RWPE2 (cell line): ENCODE measurements at regions not wholly inside any gene's neighbourhood (a gene's known extent, or its start where the extent isn't known, plus 50 kb on each side); places are given as distances from the start of the nearest gene placed in this dataset.

Experiments
- ATAC-seq: fragments of 200-7000 bp; cut with Tn5 transposase; 3 replicates; pipeline ENCODE4 v1.9.1; 2021; ENCODE audit warnings: low read depth
- DNase-seq: peaks from one replicate; pipeline ENCODE4 v3.0.0-alpha.2; 2020; ENCODE audit warnings: low spot score
- H3K27ac ChIP-seq: fragments of 450-650 bp; 2 replicates; pipeline ENCODE4 v1.5.1; 2017; ENCODE audit warnings: mild to moderate bottlenecking; ENCODE audit not compliant: poor library complexity, severe bottlenecking
- H3K27me3 ChIP-seq: fragments of 250-450 bp; sonication (Bioruptor Pico); 2 replicates; pipeline ENCODE4 v1.5.1; 2021; ENCODE audit warnings: mild to moderate bottlenecking, moderate library complexity; ENCODE audit not compliant: insufficient read depth, poor library complexity, severe bottlenecking
- H3K36me3 ChIP-seq: fragments of 250-450 bp; sonication (Bioruptor Pico); 2 replicates; pipeline ENCODE4 v1.5.1; 2020; ENCODE audit warnings: low read depth, mild to moderate bottlenecking, moderate library complexity
- H3K4me1 ChIP-seq: fragments of 250-450 bp; sonication (Bioruptor Pico); 2 replicates; pipeline ENCODE4 v1.5.1; 2021; ENCODE audit warnings: mild to moderate bottlenecking, moderate library complexity; ENCODE audit not compliant: insufficient read depth, poor library complexity, severe bottlenecking
- H3K4me3 ChIP-seq: fragments of 250-450 bp; sonication (Bioruptor Pico); 2 replicates; pipeline ENCODE4 v1.5.1; 2021; ENCODE audit warnings: mild to moderate bottlenecking, moderate library complexity; ENCODE audit not compliant: severe bottlenecking
- H3K9me3 ChIP-seq: fragments of 250-450 bp; sonication (Bioruptor Pico); 2 replicates; pipeline ENCODE4 v1.5.1; 2021; ENCODE audit warnings: mild to moderate bottlenecking, moderate library complexity; ENCODE audit not compliant: severe bottlenecking
- TF ChIP-seq, protein P1 (sequence below): fragments of 450-650 bp; IDR thresholded peaks from one replicate; pipeline ENCODE4 v1.5.1; 2017; ENCODE audit warnings: mild to moderate bottlenecking, moderate library complexity; ENCODE audit not compliant: poor library complexity, severe bottlenecking

DNA sequence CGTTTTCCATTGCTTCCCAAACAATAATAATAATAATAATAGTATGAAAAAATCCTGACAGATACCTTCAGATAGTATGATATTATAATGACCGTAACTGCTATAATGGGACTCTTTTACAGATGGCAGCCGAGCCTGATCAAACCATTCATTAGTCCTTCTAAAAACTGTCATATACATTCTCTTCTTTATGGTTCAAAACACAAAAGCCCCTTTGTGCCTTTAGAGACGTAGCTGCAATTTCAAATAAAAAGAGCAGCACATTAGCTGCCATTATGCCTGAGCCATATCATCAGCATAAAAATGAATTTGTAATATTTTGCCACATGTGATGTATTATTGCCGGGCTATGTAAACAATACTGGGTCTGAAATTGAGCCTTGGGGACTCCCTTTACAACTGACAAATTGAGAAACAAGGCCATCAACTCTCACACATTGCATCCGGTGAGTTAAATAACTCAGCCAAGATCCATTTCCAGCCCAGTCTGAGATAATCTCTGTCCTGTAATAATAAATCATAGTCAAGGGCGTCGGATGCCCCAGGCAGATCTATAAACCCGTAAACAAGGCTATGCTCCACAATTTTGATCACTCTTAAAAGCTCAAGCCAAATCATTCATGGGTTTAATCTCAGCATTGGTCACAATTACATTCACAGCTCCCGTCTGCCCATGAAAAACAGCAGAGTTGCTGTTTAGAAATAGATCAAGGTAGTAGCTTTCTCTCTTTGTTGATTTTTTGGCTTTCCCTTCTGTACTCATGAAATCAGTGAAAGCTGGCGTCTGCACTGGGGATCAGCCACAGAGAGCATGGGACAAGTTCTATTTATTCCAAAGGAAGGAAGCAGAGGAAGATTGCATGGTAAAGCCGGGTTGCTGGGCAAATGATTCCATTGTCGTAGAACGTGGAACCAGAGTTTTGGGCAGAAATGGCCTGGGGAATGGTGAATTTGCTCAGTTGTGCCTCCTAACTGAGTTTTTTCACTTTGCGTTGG is 150.1 kb upstream of the BMPER start:
- no peaks in the 10 kb centered on the region for H3K36me3 ChIP-seq
- H3K27me3 ChIP-seq = no peaks in the 10 kb centered on the region
- ATAC-seq = no peak
- TF ChIP-seq, protein P1, sequence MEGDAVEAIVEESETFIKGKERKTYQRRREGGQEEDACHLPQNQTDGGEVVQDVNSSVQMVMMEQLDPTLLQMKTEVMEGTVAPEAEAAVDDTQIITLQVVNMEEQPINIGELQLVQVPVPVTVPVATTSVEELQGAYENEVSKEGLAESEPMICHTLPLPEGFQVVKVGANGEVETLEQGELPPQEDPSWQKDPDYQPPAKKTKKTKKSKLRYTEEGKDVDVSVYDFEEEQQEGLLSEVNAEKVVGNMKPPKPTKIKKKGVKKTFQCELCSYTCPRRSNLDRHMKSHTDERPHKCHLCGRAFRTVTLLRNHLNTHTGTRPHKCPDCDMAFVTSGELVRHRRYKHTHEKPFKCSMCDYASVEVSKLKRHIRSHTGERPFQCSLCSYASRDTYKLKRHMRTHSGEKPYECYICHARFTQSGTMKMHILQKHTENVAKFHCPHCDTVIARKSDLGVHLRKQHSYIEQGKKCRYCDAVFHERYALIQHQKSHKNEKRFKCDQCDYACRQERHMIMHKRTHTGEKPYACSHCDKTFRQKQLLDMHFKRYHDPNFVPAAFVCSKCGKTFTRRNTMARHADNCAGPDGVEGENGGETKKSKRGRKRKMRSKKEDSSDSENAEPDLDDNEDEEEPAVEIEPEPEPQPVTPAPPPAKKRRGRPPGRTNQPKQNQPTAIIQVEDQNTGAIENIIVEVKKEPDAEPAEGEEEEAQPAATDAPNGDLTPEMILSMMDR = no peak
- no peak overlapping the region for H3K4me3 ChIP-seq
- H3K27ac ChIP-seq = no peak overlapping the region
- H3K4me1 ChIP-seq = no peaks in the 10 kb centered on the region
- no peaks in the 10 kb centered on the region for H3K9me3 ChIP-seq
- DNase-seq = no peak

GRCh38 chr7:33757050-33757449 is 148.3 kb upstream of the BMPER start:
- Histone ChIP-seq H3K27ac (no peak overlapping the region), H3K4me3 (no peak overlapping the region), H3K36me3 (no peaks in the 10 kb centered on the region), H3K4me1 (no peaks in the 10 kb centered on the region), H3K9me3 (no peaks in the 10 kb centered on the region), H3K27me3 (no peaks in the 10 kb centered on the region)
- TF ChIP-seq, protein P1 = no peak
- ATAC-seq (no peak), DNase-seq (no peak)

- DNase-seq = no peak
- H3K36me3 ChIP-seq = no peaks in the 10 kb centered on the region
- no peak overlapping the region for H3K27ac ChIP-seq
- ATAC-seq = no peak
- no peaks in the 10 kb centered on the region for H3K9me3 ChIP-seq
- H3K27me3 ChIP-seq = no peaks in the 10 kb centered on the region
- H3K4me3 ChIP-seq = no peak overlapping the region
- H3K4me1 ChIP-seq = no peaks in the 10 kb centered on the region
- TF ChIP-seq, protein P1 = peak; percentile 83
These were observed 147.7 kb upstream of the BMPER start for GRCh38 chr7:33757563-33758165.

DNA sequence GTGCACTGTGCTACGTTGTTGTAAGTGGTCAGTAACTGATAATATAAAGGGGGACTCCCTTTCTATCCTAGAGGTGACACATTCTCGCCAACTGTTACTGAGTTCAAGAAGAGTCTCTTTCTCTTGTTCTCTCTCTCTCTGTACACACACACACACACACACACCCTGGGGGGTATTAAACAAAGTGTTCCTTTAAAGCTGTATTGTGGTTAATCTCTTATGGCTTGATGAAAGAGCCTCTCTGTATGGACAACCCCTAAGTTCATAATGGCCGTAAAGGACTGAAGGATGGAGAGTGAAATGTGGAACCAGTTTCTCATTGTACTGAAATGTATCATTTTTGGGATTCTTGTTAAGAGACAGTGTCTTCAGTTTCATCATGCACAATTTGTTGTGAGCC is 145.2 kb upstream of the BMPER start:
- no peaks in the 10 kb centered on the region for H3K4me1 ChIP-seq
- no peak for DNase-seq
- no peak for ATAC-seq
- no peak overlapping the region for H3K27ac ChIP-seq
- H3K36me3 ChIP-seq = no peaks in the 10 kb centered on the region
- H3K9me3 ChIP-seq = no peaks in the 10 kb centered on the region
- H3K27me3 ChIP-seq = no peaks in the 10 kb centered on the region
- TF ChIP-seq, protein P1 = no peak
- H3K4me3 ChIP-seq = no peak overlapping the region

DNA sequence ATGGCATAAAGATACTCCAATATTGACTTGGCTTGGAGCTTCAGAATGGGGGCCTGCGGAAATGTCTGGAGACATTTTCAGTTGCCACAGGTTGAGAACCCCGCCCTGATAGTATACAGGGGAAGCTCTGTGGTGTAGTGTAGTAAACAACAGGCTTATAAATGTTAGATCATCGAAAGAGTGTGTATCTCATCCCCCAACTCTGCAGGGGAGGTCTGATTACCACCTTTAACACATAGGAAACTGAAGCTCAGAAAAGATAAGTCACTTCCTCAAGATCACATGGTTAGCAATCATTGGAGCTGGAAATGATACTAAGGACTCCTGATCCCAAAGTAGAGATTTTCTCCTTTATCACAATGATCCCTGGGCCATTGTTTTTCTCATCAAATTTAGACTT is 144.5 kb upstream of the BMPER start:
- no peaks in the 10 kb centered on the region for H3K36me3 ChIP-seq
- no peaks in the 10 kb centered on the region for H3K4me1 ChIP-seq
- DNase-seq = no peak
- no peaks in the 10 kb centered on the region for H3K9me3 ChIP-seq
- no peak for ATAC-seq
- TF ChIP-seq, protein P1 = no peak
- no peak overlapping the region for H3K27ac ChIP-seq
- H3K27me3 ChIP-seq = no peaks in the 10 kb centered on the region
- no peak overlapping the region for H3K4me3 ChIP-seq
